OCI-LY3 (cell line): ENCODE measurements at regions not wholly inside any gene's neighbourhood (a gene's known extent, or its start where the extent isn't known, plus 50 kb on each side); places are given as distances from the start of the nearest gene placed in this dataset.

ENCODE experiments used
- H2AFZ ChIP-seq: fragments of 200-600, 300-600 bp; shearing (Covaris generic); 2 replicates; pipeline ENCODE4 v1.6.0; 2014; ENCODE audit warnings: antibody characterized with exemption, low read depth, low read length
- H3K27ac ChIP-seq: fragments of 200-600, 300-600 bp; sonication (generic); 2 replicates; pipeline ENCODE4 v1.5.1; 2014; ENCODE audit warnings: mild to moderate bottlenecking, low read length, moderate library complexity, mixed read lengths
- H3K27me3 ChIP-seq: fragments of 200-600, 300-600 bp; sonication (generic); 2 replicates; pipeline ENCODE4 v1.6.1; 2014; ENCODE audit warnings: low read depth, low read length, mixed read lengths
- H3K36me3 ChIP-seq: fragments of 200-600, 300-600 bp; sonication (generic); replicated peaks from 2 replicates; pipeline ENCODE3; 2014; ENCODE audit warnings: low read depth, low read length, mixed read lengths
- H3K4me1 ChIP-seq: fragments of 300-600, 200-600 bp; sonication (generic); 2 replicates; pipeline ENCODE4 v1.6.1; 2014; ENCODE audit warnings: low read length, mixed read lengths
- H3K4me2 ChIP-seq: fragments of 200-600, 300-600 bp; sonication (generic); 2 replicates; pipeline ENCODE4 v1.6.1; 2014; ENCODE audit warnings: low read length, mixed read lengths
- H3K4me3 ChIP-seq: fragments of 300-600, 200-600 bp; sonication (generic); 2 replicates; pipeline ENCODE4 v1.5.1; 2014; ENCODE audit warnings: antibody characterized with exemption, mild to moderate bottlenecking, low read length, moderate library complexity
- H3K79me2 ChIP-seq: fragments of 300-600, 200-600 bp; shearing (Covaris generic); 2 replicates; pipeline ENCODE4 v1.6.1; 2014; ENCODE audit warnings: mild to moderate bottlenecking, low read length, mixed read lengths
- H3K9ac ChIP-seq: fragments of 300-600, 200-600 bp; shearing (Covaris generic); 2 replicates; pipeline ENCODE4 v1.6.0; 2014; ENCODE audit warnings: mild to moderate bottlenecking, low read length, moderate library complexity
- H3K9me3 ChIP-seq: fragments of 200-600, 300-600 bp; shearing (Covaris generic); 2 replicates; pipeline ENCODE4 v1.6.1; 2014; ENCODE audit warnings: low read length, mixed read lengths; ENCODE audit not compliant: insufficient read depth
- H4K20me1 ChIP-seq: fragments of 200-600, 300-600 bp; sonication (generic); 2 replicates; pipeline ENCODE4 v1.6.1; 2016; ENCODE audit warnings: low read length, mixed read lengths; ENCODE audit not compliant: insufficient read depth
- EZH2phosphoT487 ChIP-seq: fragments of 200-600 bp; shearing (Covaris generic); IDR thresholded peaks from 2 replicates; pipeline ENCODE4 v1.6.1; 2018; ENCODE audit warnings: antibody characterized with exemption, mixed run types, low read depth
- TF ChIP-seq, protein P1 (sequence below): fragments of 200-600, 300-600 bp; sonication (generic); IDR thresholded peaks from 2 replicates; pipeline ENCODE4 v1.5.1; 2014; ENCODE audit warnings: antibody characterized with exemption, low read length, low read depth

DNA sequence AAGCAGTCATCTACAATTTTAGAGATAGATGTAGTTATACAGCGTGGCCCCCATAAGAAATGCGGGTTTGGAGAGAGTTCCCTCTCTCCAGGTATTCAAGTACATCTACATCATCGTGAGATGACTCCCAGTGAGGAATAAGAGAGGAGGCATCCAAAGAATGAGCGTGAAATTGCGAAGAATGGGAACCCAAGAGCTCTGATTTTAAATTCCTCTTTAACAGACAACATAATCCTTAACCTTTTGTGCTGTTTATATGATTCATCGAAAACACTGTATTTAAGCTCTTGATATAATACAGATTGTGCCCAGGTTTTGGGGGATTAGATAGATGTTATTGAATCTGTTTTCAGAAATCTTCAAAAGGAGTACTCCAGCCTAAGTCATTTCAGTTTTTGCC lies 161.5 kb downstream of the COG6 start:
- H3K27me3 ChIP-seq, result peaks cover 4% of the 10 kb centered on the region; the same call in 1 of the 2 replicates
- H3K4me1 ChIP-seq, result peaks cover 5% of the 10 kb centered on the region; the same call in 1 of the 2 replicates
- no peak overlapping the region for H3K4me2 ChIP-seq
- H3K9me3 ChIP-seq, result no peaks in the 10 kb centered on the region
- H4K20me1 ChIP-seq, result no peaks in the 10 kb centered on the region
- no peak overlapping the region for H3K9ac ChIP-seq
- no peak for TF ChIP-seq EZH2phosphoT487
- TF ChIP-seq, protein P1, sequence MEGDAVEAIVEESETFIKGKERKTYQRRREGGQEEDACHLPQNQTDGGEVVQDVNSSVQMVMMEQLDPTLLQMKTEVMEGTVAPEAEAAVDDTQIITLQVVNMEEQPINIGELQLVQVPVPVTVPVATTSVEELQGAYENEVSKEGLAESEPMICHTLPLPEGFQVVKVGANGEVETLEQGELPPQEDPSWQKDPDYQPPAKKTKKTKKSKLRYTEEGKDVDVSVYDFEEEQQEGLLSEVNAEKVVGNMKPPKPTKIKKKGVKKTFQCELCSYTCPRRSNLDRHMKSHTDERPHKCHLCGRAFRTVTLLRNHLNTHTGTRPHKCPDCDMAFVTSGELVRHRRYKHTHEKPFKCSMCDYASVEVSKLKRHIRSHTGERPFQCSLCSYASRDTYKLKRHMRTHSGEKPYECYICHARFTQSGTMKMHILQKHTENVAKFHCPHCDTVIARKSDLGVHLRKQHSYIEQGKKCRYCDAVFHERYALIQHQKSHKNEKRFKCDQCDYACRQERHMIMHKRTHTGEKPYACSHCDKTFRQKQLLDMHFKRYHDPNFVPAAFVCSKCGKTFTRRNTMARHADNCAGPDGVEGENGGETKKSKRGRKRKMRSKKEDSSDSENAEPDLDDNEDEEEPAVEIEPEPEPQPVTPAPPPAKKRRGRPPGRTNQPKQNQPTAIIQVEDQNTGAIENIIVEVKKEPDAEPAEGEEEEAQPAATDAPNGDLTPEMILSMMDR, result no peak
- H2AFZ ChIP-seq, result no peak overlapping the region
- H3K4me3 ChIP-seq, result no peak overlapping the region
- no peaks in the 10 kb centered on the region for H3K36me3 ChIP-seq
- no peak overlapping the region for H3K27ac ChIP-seq
- H3K79me2 ChIP-seq, result no peaks in the 10 kb centered on the region

DNA sequence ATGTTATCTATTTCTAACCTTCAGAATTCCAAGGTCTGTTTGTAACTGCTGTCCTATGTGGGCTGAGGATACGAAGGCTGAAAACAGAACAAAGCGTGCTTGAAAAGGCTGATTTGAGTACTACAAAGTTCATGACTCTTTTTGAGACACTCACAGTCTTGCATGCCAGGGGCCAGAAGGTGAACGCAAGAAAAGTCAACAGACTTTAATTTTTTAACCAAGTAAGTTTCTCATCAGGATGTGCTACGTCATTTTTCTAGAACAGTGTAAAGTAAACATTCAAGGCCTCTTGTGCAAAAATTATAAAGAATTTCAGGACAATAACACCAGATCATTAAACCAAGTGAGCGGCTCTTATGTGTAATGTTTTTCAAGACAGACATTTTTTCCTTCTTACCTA lies 163.5 kb downstream of the COG6 start:
- Histone ChIP-seq H3K9me3 (no peaks in the 10 kb centered on the region), H3K4me3 (no peak overlapping the region), H3K27ac (no peak overlapping the region), H3K4me1 (peaks cover 7% of the 10 kb centered on the region; the same call in 1 of the 2 replicates), H4K20me1 (no peaks in the 10 kb centered on the region), H3K9ac (no peak overlapping the region), H3K4me2 (no peak overlapping the region), H2AFZ (no peak overlapping the region), H3K27me3 (peaks cover 4% of the 10 kb centered on the region; the same call in 1 of the 2 replicates), H3K36me3 (no peaks in the 10 kb centered on the region), H3K79me2 (no peaks in the 10 kb centered on the region)
- TF ChIP-seq, protein P1, result no peak
- TF ChIP-seq EZH2phosphoT487, result no peak

DNA sequence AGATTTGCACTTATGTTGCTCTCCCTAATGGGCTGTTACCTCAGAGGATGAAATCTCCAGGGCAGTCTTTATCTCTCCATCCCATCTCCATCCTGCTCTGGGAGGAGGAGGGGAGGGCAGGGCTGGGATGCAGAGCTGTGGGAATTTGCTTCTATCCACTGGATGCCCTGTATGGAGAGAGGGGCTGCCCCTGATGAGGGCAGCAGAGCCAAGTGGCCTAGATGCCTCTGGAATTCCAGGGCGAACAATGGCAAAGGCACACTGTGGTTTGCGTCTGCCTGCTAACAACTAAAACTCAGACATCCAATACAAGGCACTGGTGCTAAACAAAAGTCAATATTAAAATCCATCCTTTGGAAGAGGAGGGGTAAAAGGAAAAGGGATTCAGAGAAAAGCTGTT lies 165.1 kb downstream of the COG6 start:
- Histone ChIP-seq H3K27ac (no peak overlapping the region), H2AFZ (no peak overlapping the region), H3K4me2 (no peak overlapping the region), H3K4me3 (no peak overlapping the region), H4K20me1 (no peaks in the 10 kb centered on the region), H3K4me1 (peaks cover 7% of the 10 kb centered on the region; the same call in 1 of the 2 replicates), H3K36me3 (no peaks in the 10 kb centered on the region), H3K9me3 (no peaks in the 10 kb centered on the region), H3K27me3 (peaks cover 4% of the 10 kb centered on the region; the same call in 1 of the 2 replicates), H3K9ac (no peak overlapping the region), H3K79me2 (no peaks in the 10 kb centered on the region)
- TF ChIP-seq EZH2phosphoT487, result no peak
- TF ChIP-seq, protein P1, result no peak

DNA sequence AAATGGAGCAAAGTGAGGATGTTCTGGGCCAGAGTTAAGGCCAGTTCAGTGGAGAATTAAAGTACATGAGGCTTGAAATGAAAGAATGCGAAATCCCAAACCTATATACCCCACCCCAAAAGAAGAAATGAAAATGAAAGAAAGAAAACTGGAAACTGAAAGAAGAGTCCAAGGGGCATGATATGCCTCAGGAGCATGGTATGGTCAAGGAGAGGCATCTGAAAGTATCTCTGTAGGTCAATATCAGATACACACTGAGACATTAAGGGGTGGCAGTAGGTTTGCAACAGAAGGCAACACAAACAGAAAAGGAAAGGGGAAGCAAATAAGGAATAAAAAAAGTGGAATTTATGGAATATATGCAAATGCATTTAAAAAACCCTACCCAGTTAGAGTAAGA lies 166.5 kb downstream of the COG6 start:
- no peak for TF ChIP-seq EZH2phosphoT487
- TF ChIP-seq, protein P1, result no peak
- peaks cover 4% of the 10 kb centered on the region; the same call in 1 of the 2 replicates for H3K27me3 ChIP-seq

More for the DNA sequence above, 166.5 kb downstream of the COG6 start:
- Histone ChIP-seq H3K4me1 (peaks cover 7% of the 10 kb centered on the region; the same call in 1 of the 2 replicates), H4K20me1 (no peaks in the 10 kb centered on the region), H3K4me3 (no peak overlapping the region), H3K36me3 (no peaks in the 10 kb centered on the region), H3K4me2 (peak overlapping the region; percentile 18), H3K79me2 (no peaks in the 10 kb centered on the region), H3K9me3 (no peaks in the 10 kb centered on the region), H2AFZ (no peak overlapping the region), H3K27ac (no peak overlapping the region), H3K9ac (no peak overlapping the region)
